GM13976 (cell line): ENCODE measurements at regions not wholly inside any gene's neighbourhood (a gene's known extent, or its start where the extent isn't known, plus 50 kb on each side); places are given as distances from the start of the nearest gene placed in this dataset.

Source experiments
- DNase-seq: peaks from one replicate; pipeline ENCODE4 v3.0.0; 2012; ENCODE audit warnings: low spot score
- CTCF ChIP-seq: IDR thresholded peaks from 2 replicates; pipeline ENCODE4 v1.5.1; 2012; ENCODE audit warnings: borderline replicate concordance, mild to moderate bottlenecking; ENCODE audit not compliant: insufficient read depth; ENCODE audit errors: extremely low read depth, missing control alignments, control extremely low read depth
- in situ Hi-C: fragments of 300-500 bp; cut with MboI; formaldehyde crosslinking; loops from one replicate; pipeline ENCODE4 v1.12.0; 2022; ENCODE audit warnings: low sequenced_read_pairs, mixed read lengths, inconsistent platforms; ENCODE audit not compliant: unreplicated experiment

GRCh38 chr7:155208681-155209477 is 88.8 kb upstream of the INSIG1 start:
- no peak for TF ChIP-seq CTCF
- DNase-seq: no peak
- in situ Hi-C loops: no loop called here

GRCh38 chr7:155209478-155210319 is 88.0 kb upstream of the INSIG1 start:
- in situ Hi-C loops: no loop called here
- TF ChIP-seq CTCF: no peak
- DNase-seq: no peak

DNA sequence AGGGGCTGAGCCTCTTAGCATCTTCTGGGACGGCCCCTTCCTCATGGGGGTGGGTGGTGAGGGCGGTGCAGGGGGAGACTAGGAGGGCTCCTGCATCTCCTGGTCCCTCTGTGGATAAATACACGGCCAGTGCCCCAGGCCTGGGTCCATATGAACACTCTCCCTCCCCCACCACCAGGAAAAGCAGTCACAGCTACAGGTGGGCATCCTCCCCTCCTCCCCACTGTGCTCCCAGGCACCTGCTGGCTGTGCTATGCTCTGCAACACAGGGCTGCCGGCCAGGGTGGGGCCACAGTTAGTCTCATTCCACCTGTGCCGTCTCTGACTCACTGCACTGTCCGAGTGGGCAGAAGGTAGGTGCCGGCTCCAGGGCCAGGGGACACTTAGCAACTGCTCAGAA is 87.3 kb upstream of the INSIG1 start:
- DNase-seq: no peak
- TF ChIP-seq CTCF: no peak
- in situ Hi-C loops: no loop called here

- in situ Hi-C loops: no loop called here
- TF ChIP-seq CTCF: no peak
- DNase-seq: no peak
Observed at GRCh38 chr7:155211173-155211572, 86.5 kb upstream of the INSIG1 start.

DNA sequence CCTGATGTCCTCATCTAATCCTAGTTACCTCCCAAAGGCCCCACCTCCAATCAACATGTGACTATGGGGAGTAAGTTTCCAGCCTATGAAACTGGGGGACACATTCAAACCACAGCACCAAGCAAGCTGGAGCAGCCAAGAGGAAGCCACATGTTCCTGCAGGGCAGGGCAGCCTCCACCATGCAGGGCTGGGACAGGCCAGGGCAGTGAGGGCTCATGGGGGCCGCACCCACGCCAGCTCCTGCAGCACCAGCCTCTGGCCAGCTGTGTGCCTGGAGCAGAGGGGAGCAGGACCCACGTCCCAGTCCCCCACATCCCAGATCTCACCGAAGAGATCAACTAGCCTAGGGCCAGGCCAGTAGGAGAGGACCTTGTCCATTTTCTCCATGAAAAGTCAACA is 85.9 kb upstream of the INSIG1 start:
- no peak for DNase-seq
- no peak for TF ChIP-seq CTCF
- in situ Hi-C loops: no loop called here

- TF ChIP-seq CTCF: no peak
- in situ Hi-C loops: no loop called here
- no peak for DNase-seq
Observed at GRCh38 chr7:155212301-155213015, 85.2 kb upstream of the INSIG1 start.
